OCI-LY1 (cell line): ENCODE measurements at regions not wholly inside any gene's neighbourhood (a gene's known extent, or its start where the extent isn't known, plus 50 kb on each side); places are given as distances from the start of the nearest gene placed in this dataset.

ENCODE experiments used
- H2AFZ ChIP-seq: fragments of 200-600 bp; sonication (generic), shearing (Covaris generic); 2 replicates; pipeline ENCODE4 v1.6.0; 2014; ENCODE audit warnings: antibody characterized with exemption, mild to moderate bottlenecking, low read length
- H3F3A ChIP-seq: fragments of 200-600 bp; sonication (generic), shearing (Covaris generic); 2 replicates; pipeline ENCODE4 v1.6.0; 2014; ENCODE audit warnings: mild to moderate bottlenecking, antibody characterized with exemption, low read length, moderate library complexity; ENCODE audit not compliant: insufficient read depth
- H3K27ac ChIP-seq: fragments of 200-600 bp; sonication (generic); 2 replicates; pipeline ENCODE4 v1.5.1; 2014; ENCODE audit warnings: low read length, mixed run types, mild to moderate bottlenecking, low read depth; ENCODE audit not compliant: poor library complexity, severe bottlenecking
- H3K27me3 ChIP-seq: fragments of 200-600 bp; sonication (generic); 2 replicates; pipeline ENCODE4 v1.6.0; 2014; ENCODE audit warnings: antibody characterized with exemption, mild to moderate bottlenecking, low read length, moderate library complexity; ENCODE audit not compliant: insufficient read depth
- H3K36me3 ChIP-seq: fragments of 200-600 bp; sonication (generic); 2 replicates; pipeline ENCODE4 v1.6.1; 2014; ENCODE audit warnings: mild to moderate bottlenecking, antibody characterized with exemption, low read length, moderate library complexity, mixed read lengths; ENCODE audit not compliant: insufficient read depth
- H3K4me1 ChIP-seq: fragments of 200-600 bp; sonication (generic); 2 replicates; pipeline ENCODE4 v1.5.1; 2014; ENCODE audit warnings: mild to moderate bottlenecking, low read length, moderate library complexity; ENCODE audit not compliant: insufficient read depth, severe bottlenecking
- H3K4me2 ChIP-seq: fragments of 200-600 bp; sonication (generic), shearing (Covaris generic); 2 replicates; pipeline ENCODE4 v1.6.1; 2014; ENCODE audit warnings: low read length
- H3K4me3 ChIP-seq: fragments of 200-600 bp; sonication (generic); 2 replicates; pipeline ENCODE4 v1.5.1; 2014; ENCODE audit warnings: low read length, low read depth, mild to moderate bottlenecking, mixed read lengths; ENCODE audit not compliant: poor library complexity, severe bottlenecking
- H3K79me2 ChIP-seq: fragments of 200-600 bp; shearing (Covaris generic); 2 replicates; pipeline ENCODE4 v1.6.1; 2016; ENCODE audit warnings: mixed run types, low read length, mixed read lengths; ENCODE audit not compliant: insufficient read depth
- H3K9ac ChIP-seq: fragments of 200-600 bp; sonication (generic), shearing (Covaris generic); 2 replicates; pipeline ENCODE4 v1.6.1; 2014; ENCODE audit warnings: mild to moderate bottlenecking, low read length, mixed read lengths
- H3K9me2 ChIP-seq: fragments of 200-600 bp; sonication (generic), shearing (Covaris generic); 2 replicates; pipeline ENCODE4 v1.6.1; 2014; ENCODE audit warnings: low read depth, mild to moderate bottlenecking, low read length, mixed read lengths
- H3K9me3 ChIP-seq: fragments of 200-600 bp; shearing (Covaris generic); 2 replicates; pipeline ENCODE4 v1.6.1; 2014; ENCODE audit warnings: low read length, mixed read lengths
- H4K20me1 ChIP-seq: fragments of 200-600 bp; sonication (generic), shearing (Covaris generic); 2 replicates; pipeline ENCODE4 v1.6.0; 2016; ENCODE audit warnings: mild to moderate bottlenecking, low read length; ENCODE audit not compliant: insufficient read depth
- CTCF ChIP-seq: fragments of 200-600 bp; sonication (generic), shearing (Covaris generic); IDR thresholded peaks from 2 replicates; pipeline ENCODE4 v1.5.1; 2017; ENCODE audit warnings: mild to moderate bottlenecking, antibody characterized with exemption, low read length, moderate library complexity, mixed read lengths
- EZH2 ChIP-seq: fragments of 200-600 bp; sonication (generic), shearing (Covaris generic); IDR thresholded peaks from 2 replicates; pipeline ENCODE4 v1.8.0; 2017; ENCODE audit warnings: borderline replicate concordance, mixed run types, mild to moderate bottlenecking, antibody characterized with exemption, low read length, moderate library complexity, mixed read lengths

GRCh38 chr14:65936342-65936975, 523.9 kb downstream of the FUT8 start:
- Histone ChIP-seq H3K27ac (no peak overlapping the region), H2AFZ (no peak overlapping the region), H3K4me2 (no peak overlapping the region), H3K9me2 (no peaks in the 10 kb centered on the region), H3F3A (no peaks in the 10 kb centered on the region), H3K79me2 (no peaks in the 10 kb centered on the region), H3K36me3 (no peaks in the 10 kb centered on the region), H3K4me3 (no peak overlapping the region), H3K9ac (no peak overlapping the region), H3K4me1 (no peaks in the 10 kb centered on the region), H3K27me3 (no peaks in the 10 kb centered on the region; the same call in 1 of the 2 replicates), H4K20me1 (no peaks in the 10 kb centered on the region), H3K9me3 (no peaks in the 10 kb centered on the region)
- no peak for TF ChIP-seq CTCF
- no peak for TF ChIP-seq EZH2

GRCh38 chr14:65937079-65937959, 524.8 kb downstream of the FUT8 start:
- Histone ChIP-seq H3K9me2 (no peaks in the 10 kb centered on the region), H4K20me1 (no peaks in the 10 kb centered on the region), H3K9me3 (no peaks in the 10 kb centered on the region), H3K4me1 (no peaks in the 10 kb centered on the region), H3F3A (no peaks in the 10 kb centered on the region), H3K4me3 (no peak overlapping the region), H3K27me3 (no peaks in the 10 kb centered on the region; the same call in 1 of the 2 replicates), H3K27ac (no peak overlapping the region), H2AFZ (no peak overlapping the region), H3K4me2 (no peak overlapping the region), H3K9ac (no peak overlapping the region), H3K79me2 (no peaks in the 10 kb centered on the region), H3K36me3 (no peaks in the 10 kb centered on the region)
- TF ChIP-seq EZH2 (no peak), CTCF (no peak)

- Histone ChIP-seq H3K4me1 (no peaks in the 10 kb centered on the region), H2AFZ (no peak overlapping the region), H3K4me2 (no peak overlapping the region), H3K27me3 (no peaks in the 10 kb centered on the region; the same call in 1 of the 2 replicates), H3K9me3 (no peaks in the 10 kb centered on the region), H3K4me3 (no peak overlapping the region), H3K79me2 (no peaks in the 10 kb centered on the region), H3K36me3 (no peaks in the 10 kb centered on the region), H3K9me2 (no peaks in the 10 kb centered on the region), H3F3A (no peaks in the 10 kb centered on the region), H4K20me1 (no peaks in the 10 kb centered on the region), H3K9ac (no peak overlapping the region), H3K27ac (no peak overlapping the region)
- TF ChIP-seq EZH2 = no peak
- TF ChIP-seq CTCF = no peak
These were observed 525.4 kb downstream of the FUT8 start for GRCh38 chr14:65937960-65938316.
